NT2/D1 (cell line): ENCODE measurements at regions not wholly inside any gene's neighbourhood (a gene's known extent, or its start where the extent isn't known, plus 50 kb on each side); places are given as distances from the start of the nearest gene placed in this dataset.

Experiments
- DNase-seq: peaks from one replicate; pipeline ENCODE4 v3.0.0-alpha.2; 2011; ENCODE audit warnings: low read depth, low spot score
- H3K27me3 ChIP-seq: 2 replicates; pipeline ENCODE4 v1.6.0; 2011; ENCODE audit warnings: mild to moderate bottlenecking; ENCODE audit not compliant: insufficient read length, insufficient read depth
- H3K36me3 ChIP-seq: 2 replicates; pipeline ENCODE4 v1.6.1; 2011; ENCODE audit warnings: mild to moderate bottlenecking, low read length, mixed read lengths; ENCODE audit not compliant: insufficient read depth, insufficient read length
- H3K4me1 ChIP-seq: 2 replicates; pipeline ENCODE4 v1.5.1; 2011; ENCODE audit not compliant: insufficient read depth, insufficient read length
- H3K4me3 ChIP-seq: 2 replicates; pipeline ENCODE4 v1.5.1; 2011; ENCODE audit warnings: low read depth; ENCODE audit not compliant: insufficient read length
- H3K9ac ChIP-seq: 2 replicates; pipeline ENCODE4 v1.6.0; 2011; ENCODE audit warnings: low read depth; ENCODE audit not compliant: insufficient read length
- H3K9me3 ChIP-seq: 2 replicates; pipeline ENCODE4 v1.5.1; 2011; ENCODE audit warnings: mild to moderate bottlenecking, low read length; ENCODE audit not compliant: insufficient read depth
- SUZ12 ChIP-seq: IDR thresholded peaks from 2 replicates; pipeline ENCODE4 v1.6.1; 2011; ENCODE audit not compliant: insufficient read length, insufficient read depth; ENCODE audit errors: extremely low read depth
- YY1 ChIP-seq: IDR thresholded peaks from 2 replicates; pipeline ENCODE4 v1.6.1; 2011; ENCODE audit not compliant: insufficient read length, insufficient read depth
- ZNF274 ChIP-seq: IDR thresholded peaks from 2 replicates; pipeline ENCODE4 v1.6.1; 2011; ENCODE audit warnings: mild to moderate bottlenecking, low read depth, low read length

- DNase-seq, result no peak
These were observed 101.5 kb downstream of the UNC5CL start for GRCh38 chr6:40937491-40937890.

DNA sequence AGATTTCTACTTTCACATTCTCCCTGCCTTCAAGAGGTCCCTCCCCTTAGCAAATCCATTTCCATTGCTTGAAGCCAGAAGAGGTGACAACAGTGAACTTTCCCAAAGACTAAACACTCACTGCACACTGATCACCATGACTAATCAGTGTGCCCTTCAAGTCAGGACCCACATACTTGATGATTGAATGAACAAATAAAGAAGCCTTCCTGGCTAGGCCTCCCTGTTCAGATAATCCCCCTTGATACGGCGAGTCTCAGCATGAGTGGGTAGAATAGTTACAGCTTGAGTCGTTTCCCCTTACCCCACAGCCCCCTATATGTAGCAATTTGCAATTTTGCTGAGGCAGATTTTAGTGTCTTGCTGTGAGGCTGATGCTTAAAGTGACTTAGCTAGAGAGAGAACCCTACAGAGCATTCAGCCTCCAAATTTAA, 102.2 kb downstream of the UNC5CL start:
- H3K4me3 ChIP-seq, result no peak overlapping the region
- H3K9ac ChIP-seq, result no peak overlapping the region
- H3K4me1 ChIP-seq, result no peaks in the 10 kb centered on the region
- no peak for TF ChIP-seq ZNF274
- no peak for TF ChIP-seq YY1
- no peak for TF ChIP-seq SUZ12
- no peaks in the 10 kb centered on the region for H3K9me3 ChIP-seq
- H3K36me3 ChIP-seq, result no peaks in the 10 kb centered on the region
- DNase-seq, result no peak
- H3K27me3 ChIP-seq, result no peaks in the 10 kb centered on the region

More at GRCh38 chr6:40937491-40937890, 101.5 kb downstream of the UNC5CL start:
- H3K4me1 ChIP-seq, result no peaks in the 10 kb centered on the region
- no peaks in the 10 kb centered on the region for H3K27me3 ChIP-seq
- no peaks in the 10 kb centered on the region for H3K9me3 ChIP-seq
- TF ChIP-seq SUZ12, result no peak
- no peak for TF ChIP-seq ZNF274
- TF ChIP-seq YY1, result no peak
- no peak overlapping the region for H3K9ac ChIP-seq
- H3K4me3 ChIP-seq, result no peak overlapping the region
- H3K36me3 ChIP-seq, result no peaks in the 10 kb centered on the region

DNA sequence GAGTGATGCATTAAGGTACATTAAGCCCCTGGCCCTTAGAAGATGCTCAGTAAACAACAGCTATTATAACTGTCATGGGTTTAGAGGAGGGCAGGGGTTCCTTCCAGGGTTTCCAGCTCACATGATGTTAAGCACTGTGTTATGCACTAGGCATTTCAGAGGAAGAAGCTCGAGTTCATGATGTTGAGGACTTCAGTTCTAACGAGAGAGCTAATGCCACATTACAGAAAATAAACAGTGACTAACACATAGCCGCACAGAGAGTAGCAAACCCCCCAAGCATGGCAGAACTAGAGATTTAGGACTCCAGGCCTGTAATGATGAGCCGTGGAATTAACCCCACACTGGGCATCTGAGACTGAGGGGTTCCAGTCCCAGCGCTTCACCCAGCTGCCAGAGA, 105.2 kb downstream of the UNC5CL start:
- DNase-seq, result no peak
- H3K4me1 ChIP-seq, result no peaks in the 10 kb centered on the region
- no peak overlapping the region for H3K9ac ChIP-seq
- no peaks in the 10 kb centered on the region for H3K9me3 ChIP-seq
- H3K36me3 ChIP-seq, result no peaks in the 10 kb centered on the region
- no peak overlapping the region for H3K4me3 ChIP-seq
- no peaks in the 10 kb centered on the region for H3K27me3 ChIP-seq
- TF ChIP-seq SUZ12 (no peak), YY1 (no peak), ZNF274 (no peak)

GRCh38 chr6:40932953-40933352, 106.1 kb downstream of the UNC5CL start:
- no peak for TF ChIP-seq SUZ12
- TF ChIP-seq YY1, result no peak
- no peak for TF ChIP-seq ZNF274

DNA sequence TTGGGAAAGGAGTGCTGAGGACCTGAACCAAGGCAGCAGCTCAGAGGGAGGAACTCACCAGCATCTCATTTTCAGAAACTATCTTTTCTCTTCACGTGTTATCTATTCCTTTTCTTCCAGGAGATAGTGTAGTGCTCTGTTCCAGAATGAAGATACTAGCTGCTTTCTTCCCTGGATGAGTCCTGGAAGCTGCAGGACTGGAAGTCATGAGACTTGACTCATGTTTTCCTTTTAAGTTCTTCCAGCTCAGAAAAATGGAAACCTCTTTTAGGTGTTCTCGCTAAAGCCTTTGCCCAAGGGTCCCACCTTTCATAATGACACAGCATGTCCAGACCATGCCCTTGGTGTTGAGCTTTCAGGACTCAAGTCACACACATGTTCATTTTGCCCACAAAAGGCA, 106.7 kb downstream of the UNC5CL start:
- DNase-seq, result no peak
- H3K36me3 ChIP-seq, result no peaks in the 10 kb centered on the region
- no peaks in the 10 kb centered on the region for H3K4me1 ChIP-seq
- no peaks in the 10 kb centered on the region for H3K27me3 ChIP-seq
- no peak overlapping the region for H3K4me3 ChIP-seq
- no peak overlapping the region for H3K9ac ChIP-seq
- H3K9me3 ChIP-seq, result no peaks in the 10 kb centered on the region
- no peak for TF ChIP-seq SUZ12
- no peak for TF ChIP-seq ZNF274
- TF ChIP-seq YY1, result no peak

More at GRCh38 chr6:40932953-40933352, 106.1 kb downstream of the UNC5CL start:
- no peak for DNase-seq
- Histone ChIP-seq H3K4me1 (no peaks in the 10 kb centered on the region), H3K4me3 (no peak overlapping the region), H3K27me3 (no peaks in the 10 kb centered on the region), H3K9me3 (no peaks in the 10 kb centered on the region), H3K36me3 (no peaks in the 10 kb centered on the region), H3K9ac (no peak overlapping the region)

- no peak overlapping the region for H3K9ac ChIP-seq
- DNase-seq, result no peak
These were observed 107.1 kb downstream of the UNC5CL start for GRCh38 chr6:40931931-40932330.

GRCh38 chr6:40930555-40930954, 108.5 kb downstream of the UNC5CL start:
- DNase-seq, result no peak
- TF ChIP-seq YY1 (no peak), SUZ12 (no peak), ZNF274 (no peak)
- no peaks in the 10 kb centered on the region for H3K9me3 ChIP-seq

More at GRCh38 chr6:40931931-40932330, 107.1 kb downstream of the UNC5CL start:
- Histone ChIP-seq H3K27me3 (no peaks in the 10 kb centered on the region), H3K36me3 (no peaks in the 10 kb centered on the region), H3K9me3 (no peaks in the 10 kb centered on the region), H3K4me3 (no peak overlapping the region), H3K4me1 (no peaks in the 10 kb centered on the region)
- no peak for TF ChIP-seq ZNF274
- TF ChIP-seq SUZ12, result no peak
- no peak for TF ChIP-seq YY1

DNA sequence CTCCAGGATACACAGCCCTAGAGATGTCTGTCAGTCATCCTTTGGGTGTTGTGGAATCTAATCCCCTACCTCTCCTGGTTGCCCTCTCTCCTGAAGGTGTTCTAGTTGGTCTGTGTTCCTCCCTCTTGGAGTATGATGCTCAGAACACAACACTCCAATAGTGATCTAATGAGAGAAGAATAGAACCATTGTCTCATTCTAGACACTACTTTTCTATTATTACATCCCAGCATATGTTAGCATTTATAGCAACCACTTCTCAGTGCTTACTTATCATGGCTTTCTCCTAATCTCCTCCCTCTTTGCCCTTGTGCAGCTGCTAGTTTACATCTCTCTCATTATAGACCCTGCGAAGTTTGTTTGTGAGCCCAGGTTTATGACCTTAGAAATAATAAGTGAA, 109.0 kb downstream of the UNC5CL start:
- no peak for TF ChIP-seq ZNF274
- TF ChIP-seq YY1, result no peak
- TF ChIP-seq SUZ12, result no peak
- H3K9ac ChIP-seq, result no peak overlapping the region
- no peaks in the 10 kb centered on the region for H3K27me3 ChIP-seq
- DNase-seq, result no peak
- no peaks in the 10 kb centered on the region for H3K36me3 ChIP-seq
- no peaks in the 10 kb centered on the region for H3K9me3 ChIP-seq
- H3K4me3 ChIP-seq, result no peak overlapping the region
- no peaks in the 10 kb centered on the region for H3K4me1 ChIP-seq

More at GRCh38 chr6:40930555-40930954, 108.5 kb downstream of the UNC5CL start:
- Histone ChIP-seq H3K4me3 (no peak overlapping the region), H3K27me3 (no peaks in the 10 kb centered on the region), H3K36me3 (no peaks in the 10 kb centered on the region), H3K4me1 (no peaks in the 10 kb centered on the region), H3K9ac (no peak overlapping the region)

GRCh38 chr6:40929176-40929575, 109.8 kb downstream of the UNC5CL start:
- no peak overlapping the region for H3K4me3 ChIP-seq
- no peak overlapping the region for H3K9ac ChIP-seq
- DNase-seq, result no peak
- H3K27me3 ChIP-seq, result no peaks in the 10 kb centered on the region
- no peak for TF ChIP-seq SUZ12
- TF ChIP-seq YY1, result no peak
- no peak for TF ChIP-seq ZNF274
- H3K4me1 ChIP-seq, result no peaks in the 10 kb centered on the region
- no peaks in the 10 kb centered on the region for H3K36me3 ChIP-seq
- H3K9me3 ChIP-seq, result no peaks in the 10 kb centered on the region
